ENCODE measurements at regions not wholly inside any gene's neighbourhood (a gene's known extent, or its start where the extent isn't known, plus 50 kb on each side); places are given as distances from the start of the nearest gene placed in this dataset.
"Not testable (repeated sequence)": the region's sequence is repeated elsewhere in the genome, so short reads cannot be mapped to it uniquely, and the experiment has no call there.

DNA sequence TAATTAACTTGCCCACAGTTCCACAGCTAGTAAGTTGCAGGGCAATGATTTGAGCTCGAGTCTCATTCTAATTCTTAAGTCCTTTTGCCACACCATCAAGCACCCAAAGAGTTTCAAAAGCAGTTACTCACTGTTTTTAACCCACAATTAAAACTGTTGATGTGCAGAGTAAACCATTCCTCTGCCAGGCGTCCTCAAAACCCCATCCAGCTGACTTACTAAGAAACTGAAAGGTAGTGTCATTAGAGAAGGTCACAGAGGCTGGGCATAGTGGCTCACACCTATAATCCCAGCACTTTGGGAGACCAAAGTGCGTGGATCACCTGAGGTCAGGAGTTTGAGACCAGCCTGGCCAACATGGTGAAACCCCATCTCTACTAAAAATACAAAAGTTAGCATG, 121.7 kb downstream of the CHIC2 start:
- intact Hi-C loops (cut with DNase I): no loop called here
- ATAC-seq (no peak), DNase-seq (no peak)
- TF ChIP-seq, protein P1, sequence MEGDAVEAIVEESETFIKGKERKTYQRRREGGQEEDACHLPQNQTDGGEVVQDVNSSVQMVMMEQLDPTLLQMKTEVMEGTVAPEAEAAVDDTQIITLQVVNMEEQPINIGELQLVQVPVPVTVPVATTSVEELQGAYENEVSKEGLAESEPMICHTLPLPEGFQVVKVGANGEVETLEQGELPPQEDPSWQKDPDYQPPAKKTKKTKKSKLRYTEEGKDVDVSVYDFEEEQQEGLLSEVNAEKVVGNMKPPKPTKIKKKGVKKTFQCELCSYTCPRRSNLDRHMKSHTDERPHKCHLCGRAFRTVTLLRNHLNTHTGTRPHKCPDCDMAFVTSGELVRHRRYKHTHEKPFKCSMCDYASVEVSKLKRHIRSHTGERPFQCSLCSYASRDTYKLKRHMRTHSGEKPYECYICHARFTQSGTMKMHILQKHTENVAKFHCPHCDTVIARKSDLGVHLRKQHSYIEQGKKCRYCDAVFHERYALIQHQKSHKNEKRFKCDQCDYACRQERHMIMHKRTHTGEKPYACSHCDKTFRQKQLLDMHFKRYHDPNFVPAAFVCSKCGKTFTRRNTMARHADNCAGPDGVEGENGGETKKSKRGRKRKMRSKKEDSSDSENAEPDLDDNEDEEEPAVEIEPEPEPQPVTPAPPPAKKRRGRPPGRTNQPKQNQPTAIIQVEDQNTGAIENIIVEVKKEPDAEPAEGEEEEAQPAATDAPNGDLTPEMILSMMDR (IDR thresholded peaks at IDR 0.05): no peak
- peaks cover 4% of the 10 kb centered on the region for H3K4me1 ChIP-seq
- H3K27ac ChIP-seq: no peak overlapping the region
- peaks cover 13% of the 10 kb centered on the region for H3K9me3 ChIP-seq
- H3K36me3 ChIP-seq: no peaks in the 10 kb centered on the region
- no peak overlapping the region for H3K4me3 ChIP-seq
- H3K27me3 ChIP-seq (ENCODE audit: low read depth): peaks cover 3% of the 10 kb centered on the region

DNA sequence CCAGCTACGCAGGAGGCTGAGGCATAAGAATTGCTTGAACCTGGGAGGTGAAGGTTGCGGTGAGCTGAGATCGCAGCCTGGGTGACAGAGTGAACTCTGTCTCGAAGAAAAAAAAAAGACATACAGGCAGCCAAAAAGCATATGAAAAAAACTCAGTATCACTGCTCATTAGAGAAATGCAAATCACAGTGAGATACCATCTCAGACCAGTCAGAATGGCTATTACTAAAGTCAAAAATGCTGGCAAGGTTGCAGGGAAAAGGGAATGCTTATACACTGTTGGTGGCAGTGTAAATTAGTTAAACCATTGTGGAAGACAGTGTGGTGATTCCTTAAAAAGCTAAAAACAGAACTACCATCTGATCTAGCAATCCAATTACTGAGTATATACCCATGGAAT, 123.1 kb downstream of the CHIC2 start:
- peaks cover 13% of the 10 kb centered on the region for H3K9me3 ChIP-seq
- no peak overlapping the region for H3K4me3 ChIP-seq
- no peaks in the 10 kb centered on the region for H3K27me3 ChIP-seq (ENCODE audit: low read depth)
- no peaks in the 10 kb centered on the region for H3K36me3 ChIP-seq
- DNase-seq (no peak), ATAC-seq (no peak)
- H3K4me1 ChIP-seq: peaks cover 4% of the 10 kb centered on the region
- TF ChIP-seq, protein P1 (IDR thresholded peaks at IDR 0.05): no peak
- no peak overlapping the region for H3K27ac ChIP-seq
- intact Hi-C loops (cut with DNase I): no loop called here

DNA sequence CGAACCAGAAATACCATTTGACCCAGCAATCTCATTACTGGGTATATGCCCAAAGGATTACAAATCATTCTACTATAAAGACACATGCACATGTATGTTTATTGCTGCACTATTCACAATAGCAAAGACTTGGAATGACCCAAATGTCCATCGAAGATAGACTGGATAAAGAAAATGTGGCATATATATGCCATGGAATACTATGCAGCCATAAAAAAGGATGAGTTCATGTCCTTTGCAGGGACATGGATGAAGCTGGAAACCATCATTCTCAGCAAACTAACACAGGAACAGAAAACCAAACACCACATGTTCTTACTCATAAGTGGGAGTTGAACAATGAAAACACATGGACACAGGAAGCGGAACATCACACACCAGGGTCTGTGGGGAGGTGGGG, 124.5 kb downstream of the CHIC2 start:
- H3K27me3 ChIP-seq (ENCODE audit: low read depth); intact Hi-C loops (cut with DNase I); ATAC-seq; H3K4me3 ChIP-seq; H3K4me1 ChIP-seq; H3K27ac ChIP-seq; DNase-seq; H3K36me3 ChIP-seq: not testable (repeated sequence)
- H3K9me3 ChIP-seq: peaks cover 13% of the 10 kb centered on the region

DNA sequence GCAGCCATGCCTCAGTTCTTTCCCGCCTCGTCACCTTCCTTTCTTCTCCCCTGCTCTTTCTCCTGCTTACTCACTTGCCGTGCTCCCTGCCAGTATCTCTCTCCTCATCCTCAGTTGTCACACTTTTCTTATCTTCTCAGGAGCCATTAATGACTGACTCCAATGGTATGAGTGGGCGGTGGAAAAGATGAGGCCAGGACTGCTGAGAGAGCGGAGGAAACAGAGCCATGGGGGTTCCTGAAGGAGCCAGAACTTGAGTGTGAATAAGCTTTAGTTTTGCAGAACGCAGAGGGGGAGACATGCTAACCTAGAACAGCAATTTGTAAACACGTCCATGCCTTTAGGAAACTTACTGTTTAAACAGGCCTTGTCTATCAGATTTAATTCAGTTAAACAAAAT, 126.5 kb downstream of the CHIC2 start:
- Histone ChIP-seq H3K27me3 (ENCODE audit: low read depth) (no peaks in the 10 kb centered on the region), H3K4me3 (no peak overlapping the region), H3K4me1 (no peaks in the 10 kb centered on the region), H3K27ac (no peak overlapping the region), H3K9me3 (peaks cover 13% of the 10 kb centered on the region), H3K36me3 (no peaks in the 10 kb centered on the region)
- TF ChIP-seq, protein P1 (IDR thresholded peaks at IDR 0.05): no peak
- no peak for ATAC-seq
- DNase-seq: no peak
- intact Hi-C loops (cut with DNase I): no loop called here

DNA sequence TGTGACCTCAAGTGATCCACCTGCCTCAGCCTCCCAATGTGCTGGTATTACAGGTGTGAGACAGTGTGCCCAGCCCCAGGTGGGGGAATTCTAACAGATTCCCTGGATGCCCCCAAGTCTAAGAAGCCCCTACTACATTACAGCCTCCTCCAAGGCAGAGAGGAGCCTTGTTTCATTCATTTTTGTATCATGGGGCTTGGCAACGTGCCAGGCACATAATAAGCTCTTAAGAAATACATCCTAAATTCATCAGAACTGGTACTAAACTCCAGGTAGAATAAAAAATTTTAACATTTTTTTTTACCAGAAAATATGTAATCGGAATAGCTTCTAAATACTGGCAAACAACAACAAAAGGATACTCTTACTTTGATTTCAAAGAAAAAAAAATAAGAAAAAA, 127.1 kb downstream of the CHIC2 start:
- no peaks in the 10 kb centered on the region for H3K4me1 ChIP-seq
- H3K36me3 ChIP-seq: no peaks in the 10 kb centered on the region
- no peak for DNase-seq
- no peak overlapping the region for H3K4me3 ChIP-seq
- no peak overlapping the region for H3K27ac ChIP-seq
- H3K27me3 ChIP-seq (ENCODE audit: low read depth): no peaks in the 10 kb centered on the region
- intact Hi-C loops (cut with DNase I): no loop called here
- peaks cover 13% of the 10 kb centered on the region for H3K9me3 ChIP-seq
- TF ChIP-seq, protein P1 (IDR thresholded peaks at IDR 0.05): no peak
- no peak for ATAC-seq

DNA sequence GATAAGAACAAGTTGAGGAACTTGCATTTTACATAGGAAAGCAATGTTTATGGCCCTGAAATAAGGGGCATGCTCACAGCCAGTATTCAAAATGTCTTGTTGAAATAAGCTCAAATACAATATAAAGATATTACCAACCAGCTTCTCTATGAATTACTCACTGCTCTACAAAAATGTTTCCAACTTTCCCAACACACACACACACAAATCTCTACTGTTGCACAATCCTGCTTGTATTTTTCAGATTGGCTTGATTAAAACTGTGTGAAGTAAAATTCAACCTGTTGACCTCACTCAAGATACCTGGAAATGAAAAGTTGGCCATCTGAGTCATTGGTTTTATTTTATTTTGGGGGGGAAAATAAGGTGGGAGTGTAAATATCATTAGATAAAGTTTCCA, 128.6 kb downstream of the CHIC2 start:
- peaks cover 7% of the 10 kb centered on the region for H3K9me3 ChIP-seq
- no peak overlapping the region for H3K4me3 ChIP-seq
- TF ChIP-seq, protein P1 (IDR thresholded peaks at IDR 0.05): no peak
- no peaks in the 10 kb centered on the region for H3K36me3 ChIP-seq
- intact Hi-C loops (cut with DNase I): no loop called here
- no peak for ATAC-seq
- H3K4me1 ChIP-seq: no peaks in the 10 kb centered on the region
- H3K27ac ChIP-seq: no peak overlapping the region
- no peak for DNase-seq
- H3K27me3 ChIP-seq (ENCODE audit: low read depth): peaks cover 7% of the 10 kb centered on the region
